IMR-90 (cell line): ENCODE measurements at regions not wholly inside any gene's neighbourhood (a gene's known extent, or its start where the extent isn't known, plus 50 kb on each side); places are given as distances from the start of the nearest gene placed in this dataset.

ENCODE experiments used
- BHLHE40 ChIP-seq: fragments of 150-350 bp; IDR thresholded peaks from 2 replicates; pipeline ENCODE4 v1.6.1; 2016; ENCODE audit warnings: mild to moderate bottlenecking, low read depth, low read length
- CHD1 ChIP-seq: IDR thresholded peaks from 2 replicates; pipeline ENCODE4 v1.6.1; 2012; ENCODE audit warnings: low read depth, low read length, improper control_type of control experiment
- CTCF ChIP-seq: conservative IDR thresholded peaks from 2 replicates; pipeline ENCODE4 v1.5.1; 2012; ENCODE audit warnings: mild to moderate bottlenecking, low read depth, low read length, improper control_type of control experiment
- ELK1 ChIP-seq: fragments of 150-350 bp; IDR thresholded peaks from 2 replicates; pipeline ENCODE4 v1.6.1; 2016; ENCODE audit warnings: low read depth, mild to moderate bottlenecking, low read length, moderate library complexity, borderline replicate concordance
- MXI1 ChIP-seq: IDR thresholded peaks from 2 replicates; pipeline ENCODE4 v1.6.1; 2012; ENCODE audit warnings: low read depth, mild to moderate bottlenecking, low read length, moderate library complexity, borderline replicate concordance
- POLR2A ChIP-seq: IDR thresholded peaks from 2 replicates; pipeline ENCODE4 v1.6.1; 2012; ENCODE audit warnings: mild to moderate bottlenecking, low read depth, low read length
- RAD21 ChIP-seq: IDR thresholded peaks from 2 replicates; pipeline ENCODE4 v1.6.1; 2012; ENCODE audit warnings: low read length, improper control_type of control experiment
- RCOR1 ChIP-seq: IDR thresholded peaks from 2 replicates; pipeline ENCODE4 v1.6.1; 2012; ENCODE audit warnings: mild to moderate bottlenecking, low read length, improper control_type of control experiment; ENCODE audit not compliant: insufficient replicate concordance
- RFX5 ChIP-seq: IDR thresholded peaks from 2 replicates; pipeline ENCODE4 v1.8.0; 2012; ENCODE audit warnings: low read depth, mild to moderate bottlenecking, low read length, moderate library complexity
- SMC3 ChIP-seq: fragments of 150-350 bp; IDR thresholded peaks from 2 replicates; pipeline ENCODE4 v1.6.1; 2016; ENCODE audit warnings: low read depth, mild to moderate bottlenecking, antibody characterized with exemption, low read length, moderate library complexity
- USF2 ChIP-seq: fragments of 150-350 bp; IDR thresholded peaks from 2 replicates; pipeline ENCODE4 v1.6.1; 2017; ENCODE audit warnings: mild to moderate bottlenecking, antibody characterized with exemption, low read length, low read depth

GRCh38 chr3:61350782-61351309 lies 99.6 kb upstream of the FHIT start:
- TF ChIP-seq USF2 (no peak), RAD21 (no peak), CTCF (no peak), POLR2A (no peak), RFX5 (no peak), MXI1 (no peak), RCOR1 (no peak), BHLHE40 (no peak), SMC3 (no peak), ELK1 (no peak), CHD1 (no peak)
